Omental fat pad (tissue), 3 donors: ENCODE measurements at regions not wholly inside any gene's neighbourhood (a gene's known extent, or its start where the extent isn't known, plus 50 kb on each side); places are given as distances from the start of the nearest gene placed in this dataset.
"Not testable (repeated sequence)": the region's sequence is repeated elsewhere in the genome, so short reads cannot be mapped to it uniquely, and the experiment has no call there.

Experiments used
- ATAC-seq: fragments of 150-250 bp; one replicate; pipeline ENCODE4 v1.9.1; 2016; ENCODE audit warnings: mild to moderate bottlenecking, moderate library complexity; ENCODE audit not compliant: low FRiP score
- DNase-seq: peaks from one replicate; pipeline ENCODE4 v3.0.0-alpha.2; 2019; ENCODE audit warnings: low spot score
- TF ChIP-seq, protein P1 (sequence below), 3 donors: fragments of 450-650 bp; IDR thresholded peaks; one replicate each; pipeline ENCODE4 v1.5.1; 2016 to 2017; ENCODE audit warnings: antibody characterized with exemption in 3 of 3, mild to moderate bottlenecking in 3 of 3, moderate library complexity in 2 of 3

DNA sequence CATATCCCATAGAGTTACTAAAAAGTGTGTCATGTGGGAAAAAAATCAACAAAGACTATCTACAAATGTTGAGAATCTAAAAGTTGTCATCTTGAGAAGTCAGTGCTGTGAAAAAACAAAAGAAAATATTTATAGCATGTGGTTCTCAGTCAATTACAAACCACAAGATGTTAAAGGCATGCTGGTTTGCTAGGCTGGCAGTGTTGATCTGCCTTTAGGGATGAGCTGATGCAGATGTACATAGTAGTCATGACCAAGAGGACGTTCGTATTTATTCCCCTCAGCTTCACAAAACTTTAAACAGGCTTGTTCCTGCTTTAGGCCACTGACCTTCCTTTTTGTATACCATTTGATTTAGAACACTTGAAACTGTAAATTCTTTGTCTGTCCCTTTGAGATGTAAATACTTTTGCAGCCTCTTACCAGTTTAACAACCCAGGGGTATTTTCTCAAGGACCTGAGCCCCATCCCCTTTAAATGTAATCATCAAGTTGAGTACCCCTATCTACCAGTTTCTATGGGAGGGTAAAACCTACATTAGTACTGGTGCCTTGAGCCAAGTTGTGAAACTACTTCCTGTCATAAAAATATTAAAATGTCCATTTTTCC, 446.6 kb downstream of the KCNJ18 start:
- ATAC-seq: no peak
- no peak for DNase-seq
- TF ChIP-seq, protein P1, sequence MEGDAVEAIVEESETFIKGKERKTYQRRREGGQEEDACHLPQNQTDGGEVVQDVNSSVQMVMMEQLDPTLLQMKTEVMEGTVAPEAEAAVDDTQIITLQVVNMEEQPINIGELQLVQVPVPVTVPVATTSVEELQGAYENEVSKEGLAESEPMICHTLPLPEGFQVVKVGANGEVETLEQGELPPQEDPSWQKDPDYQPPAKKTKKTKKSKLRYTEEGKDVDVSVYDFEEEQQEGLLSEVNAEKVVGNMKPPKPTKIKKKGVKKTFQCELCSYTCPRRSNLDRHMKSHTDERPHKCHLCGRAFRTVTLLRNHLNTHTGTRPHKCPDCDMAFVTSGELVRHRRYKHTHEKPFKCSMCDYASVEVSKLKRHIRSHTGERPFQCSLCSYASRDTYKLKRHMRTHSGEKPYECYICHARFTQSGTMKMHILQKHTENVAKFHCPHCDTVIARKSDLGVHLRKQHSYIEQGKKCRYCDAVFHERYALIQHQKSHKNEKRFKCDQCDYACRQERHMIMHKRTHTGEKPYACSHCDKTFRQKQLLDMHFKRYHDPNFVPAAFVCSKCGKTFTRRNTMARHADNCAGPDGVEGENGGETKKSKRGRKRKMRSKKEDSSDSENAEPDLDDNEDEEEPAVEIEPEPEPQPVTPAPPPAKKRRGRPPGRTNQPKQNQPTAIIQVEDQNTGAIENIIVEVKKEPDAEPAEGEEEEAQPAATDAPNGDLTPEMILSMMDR (IDR thresholded peaks at IDR 0.05): no peak

DNA sequence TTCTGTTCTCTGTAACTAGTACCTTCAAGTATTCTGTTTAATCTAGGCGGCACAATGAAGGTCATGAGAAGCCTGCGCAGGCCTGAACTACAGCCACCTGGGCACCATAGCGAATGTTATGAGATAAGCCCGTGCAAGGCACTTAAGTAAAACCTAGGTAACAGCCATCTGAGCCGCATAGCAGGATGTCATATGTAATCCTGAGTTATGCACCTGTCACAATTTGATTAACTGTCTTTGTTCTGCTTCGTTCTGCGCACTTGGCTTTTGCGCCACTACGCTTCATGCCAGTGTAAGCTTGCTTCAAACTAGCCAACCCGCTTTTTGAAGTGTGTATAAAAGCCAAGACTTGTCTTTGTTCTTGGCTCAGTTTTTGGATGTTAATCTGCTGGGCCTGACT, 449.8 kb downstream of the KCNJ18 start:
- DNase-seq: no peak
- TF ChIP-seq, protein P1 (IDR thresholded peaks at IDR 0.05): no peak
- ATAC-seq: no peak

DNA sequence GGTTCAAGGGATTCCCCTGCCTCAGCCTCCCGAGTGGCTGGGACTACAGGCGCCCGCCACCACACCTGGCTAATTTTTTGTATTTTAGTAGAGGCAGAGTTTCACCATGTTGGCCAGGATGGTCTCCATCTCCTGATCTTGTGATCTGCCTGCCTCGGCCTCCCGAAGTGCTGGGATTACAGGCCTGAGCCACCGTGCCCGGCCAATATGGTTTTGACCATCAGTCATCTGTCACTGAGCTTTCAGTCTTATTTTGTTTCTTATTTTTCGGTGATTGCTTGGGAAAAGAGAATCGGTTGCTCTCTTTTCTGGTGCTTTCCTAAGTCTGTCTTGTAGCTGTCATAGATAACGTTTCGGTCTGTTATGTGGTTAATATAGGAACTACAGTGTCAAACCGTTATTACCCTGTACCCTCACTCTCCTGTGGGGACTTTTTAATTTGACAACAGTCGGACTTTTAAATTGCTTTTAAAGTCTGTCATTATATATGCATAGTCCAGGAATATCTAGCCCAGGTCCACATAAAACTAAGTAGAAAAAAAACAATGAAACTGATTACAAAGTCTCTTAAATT, 453.4 kb downstream of the KCNJ18 start:
- no peak for DNase-seq
- TF ChIP-seq, protein P1 (IDR thresholded peaks at IDR 0.05): no peak
- ATAC-seq: no peak

DNA sequence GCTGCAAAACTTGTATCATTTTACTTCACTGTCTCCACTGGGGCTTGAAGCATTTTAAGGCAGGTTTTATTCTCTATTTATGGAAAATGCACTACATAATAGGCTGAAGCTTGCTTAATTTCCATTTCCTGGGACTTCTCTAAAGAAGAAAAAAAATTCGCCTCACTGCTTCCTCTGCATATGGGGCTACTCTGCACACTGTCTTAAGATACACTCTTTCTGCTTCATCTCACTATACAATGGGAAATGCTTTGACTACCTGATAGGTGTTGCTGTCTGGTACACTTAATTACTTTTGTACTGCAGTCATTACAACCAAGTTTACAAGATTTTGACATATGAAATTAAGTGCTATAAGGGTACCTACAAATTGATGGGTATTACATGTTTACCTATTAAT, 466.0 kb downstream of the KCNJ18 start:
- ATAC-seq: no peak
- TF ChIP-seq, protein P1 (IDR thresholded peaks at IDR 0.05): no peak
- no peak for DNase-seq

DNA sequence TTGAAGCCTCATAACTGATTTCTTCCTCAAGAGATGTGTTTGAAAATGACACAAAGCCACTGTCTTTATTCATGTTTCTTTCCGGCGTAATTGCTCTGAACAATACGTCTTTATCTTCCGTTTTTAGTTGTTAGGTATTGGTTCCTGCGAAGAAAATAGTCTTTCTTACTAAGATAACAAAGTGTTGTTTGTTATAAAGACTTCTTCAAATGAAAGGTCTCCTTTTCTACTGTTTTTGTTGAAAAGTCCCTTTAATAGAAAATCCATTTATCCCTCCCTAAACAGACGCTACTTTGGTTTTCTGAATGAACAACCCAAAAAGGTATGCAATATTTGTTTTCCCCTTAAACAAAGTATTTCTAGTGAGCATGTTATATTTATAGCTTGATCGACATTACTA, 469.1 kb downstream of the KCNJ18 start:
- TF ChIP-seq, protein P1 (IDR thresholded peaks at IDR 0.05): no peak
- DNase-seq: no peak
- ATAC-seq: no peak

DNA sequence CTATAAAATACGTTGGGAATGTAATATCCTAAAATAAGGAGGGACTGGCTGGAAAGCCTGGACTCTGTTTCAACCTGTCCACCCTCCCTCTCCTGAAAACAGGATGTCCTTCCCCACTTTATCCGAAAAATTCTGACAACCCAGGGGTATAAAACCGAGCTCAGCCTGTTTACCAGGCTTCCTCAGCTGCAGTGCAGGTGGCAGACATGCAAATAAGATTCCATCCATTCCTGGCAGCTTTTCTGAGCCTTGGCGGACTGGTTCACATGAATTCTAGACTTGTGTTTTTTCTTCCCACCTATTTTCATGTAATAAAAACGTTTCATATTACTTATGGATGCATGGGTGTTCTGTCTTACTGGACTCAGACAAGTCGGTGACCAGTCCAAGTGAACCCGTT, 479.3 kb downstream of the KCNJ18 start:
- ATAC-seq: no peak
- no peak for DNase-seq
- TF ChIP-seq, protein P1 (IDR thresholded peaks at IDR 0.05): no peak

DNA sequence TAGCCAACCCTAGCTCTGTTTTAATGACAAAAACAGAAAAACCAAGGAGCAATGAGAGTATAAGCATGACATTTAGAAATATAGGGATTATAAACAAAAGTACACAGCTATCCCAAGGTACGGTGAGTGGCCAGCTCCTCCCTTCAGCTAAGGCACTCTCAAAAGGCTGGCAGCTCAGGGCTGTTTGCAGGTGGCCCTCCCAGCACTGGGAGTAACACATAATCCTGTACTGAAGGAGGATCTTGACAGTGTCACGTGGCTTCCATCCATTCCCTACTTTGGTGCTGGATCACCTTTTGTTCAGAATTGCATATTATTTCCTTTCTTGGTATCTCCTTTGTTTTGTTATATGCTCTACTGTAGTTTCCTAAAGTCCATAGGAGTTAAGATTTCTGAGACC, 500.8 kb downstream of the KCNJ18 start:
- TF ChIP-seq, protein P1 (IDR thresholded peaks at IDR 0.05): no peak
- DNase-seq (no peak), ATAC-seq (no peak)

DNA sequence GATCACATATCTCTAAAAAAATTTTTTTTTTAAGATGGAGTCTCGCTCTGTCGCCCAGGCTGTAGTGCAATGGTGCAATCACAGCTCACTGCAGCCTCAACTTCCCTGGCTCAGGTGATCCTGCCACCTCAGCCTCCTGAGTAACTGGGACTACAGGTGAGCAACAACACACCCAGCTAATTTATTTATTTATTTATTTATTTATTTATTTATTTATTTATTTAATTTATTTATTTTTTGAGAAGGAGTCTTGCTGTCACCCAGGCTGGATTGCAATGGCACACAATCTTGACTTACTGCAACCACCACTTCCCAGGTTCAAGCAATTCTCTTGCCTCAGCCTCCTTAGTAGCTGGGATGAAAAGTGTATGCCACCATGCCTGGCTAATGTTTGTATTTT, 507.9 kb downstream of the KCNJ18 start:
- not testable (repeated sequence) for DNase-seq, ATAC-seq
